Left cardiac atrium (tissue), 4 donors: ENCODE measurements at regions not wholly inside any gene's neighbourhood (a gene's known extent, or its start where the extent isn't known, plus 50 kb on each side); places are given as distances from the start of the nearest gene placed in this dataset.

Experiments
- ATAC-seq, 2 donors: fragments of 200-7000 bp; cut with Tn5 transposase; one replicate each; pipeline ENCODE4 v1.9.1; 2020; ENCODE audit warnings: mild to moderate bottlenecking in 2 of 2, moderate library complexity in 2 of 2
- DNase-seq: peaks from one replicate; pipeline ENCODE4 v3.0.0-alpha.2; 2020
- intact Hi-C, 2 donors: fragments of 100-400 bp; cut with DNase I; formaldehyde crosslinking; loops; one replicate each; pipeline versions ENCODE4 v1.14.1 to v1.15.1; 2022 to 2023
- donor health status: DM: no; HTN: yes; CAD: no.
- donor health status: DM: no; HTN: yes; CAD: no; lungs with severe emphysema.
- donor health status: DM: yes; HTN: yes; CAD: no.
- donor health status: Dilated cardiomyopathy.

GRCh38 chr13:99436686-99437416 is 64.4 kb upstream of the TM9SF2 start:
- DNase-seq (peak; percentile 87), ATAC-seq (peak; percentile 59 to 66)
- intact Hi-C loops: loop anchor here (1.0 to 10.0 kb wide), 6 partner anchors 50 to 260 kb away; partner anchors contain the start of gene CLYBL (in 1 of the 2)

GRCh38 chr13:99439048-99439447 is 62.2 kb upstream of the TM9SF2 start:
- no peak for DNase-seq
- peak; percentile 13 to 24 for ATAC-seq

GRCh38 chr13:99439850-99440604 is 61.2 kb upstream of the TM9SF2 start:
- intact Hi-C loops: loop anchor here (5.0 to 10.0 kb wide), 6 partner anchors 53 to 263 kb away; partner anchors contain the start of gene CLYBL (in 1 of the 2)
- ATAC-seq: no peak

More at GRCh38 chr13:99439048-99439447, 62.2 kb upstream of the TM9SF2 start:
- intact Hi-C loops: loop anchor here (5.0 to 10.0 kb wide), 4 partner anchors 52 to 262 kb away; partner anchors contain the start of gene CLYBL (in 1 of the 2)

GRCh38 chr13:99442273-99442895 is 58.9 kb upstream of the TM9SF2 start:
- ATAC-seq: peak in 1 of 2 donors; percentile 53
- intact Hi-C loops: loop anchor here in 1 of 2 donors (5.0 kb wide), 2 partner anchors 65 to 170 kb away; no protein-coding TSS in a partner anchor
- no peak for DNase-seq

More at GRCh38 chr13:99439850-99440604, 61.2 kb upstream of the TM9SF2 start:
- DNase-seq: no peak

- ATAC-seq: no peak
- intact Hi-C loops: no loop called here
- no peak for DNase-seq
Observed at GRCh38 chr13:99446242-99446641, 55.0 kb upstream of the TM9SF2 start.

- DNase-seq (no peak), ATAC-seq (no peak)
- intact Hi-C loops: no loop called here
Observed at GRCh38 chr13:99448546-99448945, 52.7 kb upstream of the TM9SF2 start.

- DNase-seq (no peak), ATAC-seq (no peak)
- intact Hi-C loops: no loop called here
Observed at GRCh38 chr13:99450416-99450815, 50.9 kb upstream of the TM9SF2 start.
